Body of pancreas (tissue), 4 donors: ENCODE measurements at regions not wholly inside any gene's neighbourhood (a gene's known extent, or its start where the extent isn't known, plus 50 kb on each side); places are given as distances from the start of the nearest gene placed in this dataset.

Experiments used
- ATAC-seq: fragments of 150-250 bp; one replicate; pipeline ENCODE4 v1.9.1; 2016
- DNase-seq, 4 donors: peaks; one replicate each; pipeline ENCODE4 v3.0.0-alpha.2; 2019
- H3K27ac ChIP-seq, 4 donors: fragments of 200-600 bp; sonication (generic); 1 replicate in 3 of 4; 2 replicates in 1 of 4; pipeline versions ENCODE4 v1.5.1 to v1.6.1; 2016 to 2019; ENCODE audit warnings: mild to moderate bottlenecking in 1 of 4, mixed read lengths in 1 of 4, moderate library complexity in 1 of 4
- H3K27me3 ChIP-seq, 2 donors: fragments of 200-600 bp; sonication (generic); one replicate each; pipeline ENCODE4 v1.6.0; 2016; ENCODE audit warnings: mild to moderate bottlenecking in 1 of 2
- H3K36me3 ChIP-seq, 2 donors: fragments of 200-600 bp; sonication (generic); replicated peaks in 1 of 2; 2 replicates each; pipeline ENCODE4 v1.5.1; 2016; ENCODE audit warnings: low read depth in 2 of 2; ENCODE audit not compliant: insufficient read depth in 1 of 2
- H3K4me1 ChIP-seq: fragments of 200-600 bp; sonication (generic); one replicate; pipeline ENCODE4 v1.6.0; 2016
- H3K4me3 ChIP-seq, 2 donors: fragments of 200-600 bp; sonication (generic); 1 replicate in 1 of 2; 2 replicates in 1 of 2; pipeline ENCODE4 v1.5.1; 2016 to 2019
- H3K9me3 ChIP-seq, 3 donors: fragments of 200-600 bp; sonication (generic); 1 replicate in 2 of 3; 2 replicates in 1 of 3; pipeline ENCODE4 v1.5.1; 2016
- CTCF ChIP-seq, 7 experiments: fragments of 450-650 bp in 4 of 7; fragments of 200-600 bp in 3 of 7; sonication (generic) in 3 of 7; IDR thresholded peaks; one replicate each; pipeline ENCODE4 v1.5.1; 2016 to 2019; ENCODE audit warnings: antibody characterized with exemption in 7 of 7
- POLR2A ChIP-seq, 3 donors: fragments of 450-650 bp; IDR thresholded peaks; one replicate each; pipeline ENCODE4 v1.6.1; 2016; ENCODE audit warnings: antibody characterized with exemption in 3 of 3, mild to moderate bottlenecking in 2 of 3
- WGBS, 2 donors: methylation state at CpG; one replicate each; pipeline ENCODE4 v1.1.5; 2017; 5-methylcytosine and 5-hydroxymethylcytosine counted together
- intact Hi-C: fragments of 100-400 bp; cut with DNase I; formaldehyde crosslinking; loops from one replicate; pipeline ENCODE4 v1.15.1; 2023

- Histone ChIP-seq H3K36me3 (no peaks in the 10 kb centered on the region), H3K27ac (peak overlapping the region in 1 of 4 donors; percentile 90), H3K4me3 (no peak overlapping the region), H3K4me1 (peaks cover 23% of the 10 kb centered on the region), H3K9me3 (no peaks in the 10 kb centered on the region), H3K27me3 (no peaks in the 10 kb centered on the region)
- WGBS, 2 donors = 85 to 86% methylated on average over 6 to 9 of the region's 9 CpGs
- intact Hi-C loops = no loop called here
- DNase-seq = no peak
- TF ChIP-seq POLR2A (IDR thresholded peaks at IDR 0.05) (no peak), CTCF (IDR thresholded peaks at IDR 0.05) (no peak)
- ATAC-seq = no peak
Observed at GRCh38 chr3:13217736-13218540, 144.7 kb upstream of the IQSEC1 start.

- Histone ChIP-seq H3K4me1 (peaks cover 21% of the 10 kb centered on the region), H3K9me3 (no peaks in the 10 kb centered on the region), H3K36me3 (no peaks in the 10 kb centered on the region), H3K27me3 (no peaks in the 10 kb centered on the region), H3K27ac (no peak overlapping the region), H3K4me3 (no peak overlapping the region)
- TF ChIP-seq CTCF (IDR thresholded peaks at IDR 0.05) (no peak), POLR2A (IDR thresholded peaks at IDR 0.05) (no peak)
- DNase-seq (no peak), ATAC-seq (no peak)
- intact Hi-C loops = no loop called here
- 85 to 92% methylated on average over 2 of the region's 2 CpGs for WGBS, 2 donors
Observed at GRCh38 chr3:13217253-13217652, 144.0 kb upstream of the IQSEC1 start.

GRCh38 chr3:13215940-13216546 lies 142.8 kb upstream of the IQSEC1 start:
- intact Hi-C loops = no loop called here

GRCh38 chr3:13214847-13215472 lies 141.7 kb upstream of the IQSEC1 start:
- no peaks in the 10 kb centered on the region for H3K27me3 ChIP-seq
- H3K36me3 ChIP-seq = no peaks in the 10 kb centered on the region
- DNase-seq (no peak), ATAC-seq (no peak)
- peaks cover 11% of the 10 kb centered on the region for H3K4me1 ChIP-seq
- no peak overlapping the region for H3K4me3 ChIP-seq
- H3K9me3 ChIP-seq = no peaks in the 10 kb centered on the region
- 69 to 91% methylated on average over 8 to 15 of the region's 15 CpGs for WGBS, 2 donors
- intact Hi-C loops = no loop called here
- TF ChIP-seq CTCF (IDR thresholded peaks at IDR 0.05) (no peak), POLR2A (IDR thresholded peaks at IDR 0.05) (no peak)
- H3K27ac ChIP-seq = peak overlapping the region in 1 of 4 donors; percentile 27

More at GRCh38 chr3:13215940-13216546, 142.8 kb upstream of the IQSEC1 start:
- TF ChIP-seq POLR2A (IDR thresholded peaks at IDR 0.05) = no peak
- no peak for TF ChIP-seq CTCF (IDR thresholded peaks at IDR 0.05)
- ATAC-seq = no peak
- Histone ChIP-seq H3K27me3 (no peaks in the 10 kb centered on the region), H3K4me1 (peaks cover 21% of the 10 kb centered on the region), H3K9me3 (no peaks in the 10 kb centered on the region), H3K4me3 (no peak overlapping the region), H3K27ac (no peak overlapping the region), H3K36me3 (no peaks in the 10 kb centered on the region)
- peak in 2 of 4 donors; percentile 23 to 69 for DNase-seq
- WGBS, 2 donors = 50 to 67% methylated on average over 5 to 8 of the region's 8 CpGs
